ENCODE measurements at regions not wholly inside any gene's neighbourhood (a gene's known extent, or its start where the extent isn't known, plus 50 kb on each side); places are given as distances from the start of the nearest gene placed in this dataset.
A peak's percentile ranks its signal among the peaks of the same experiment; 100 is the strongest.
"Not testable (repeated sequence)": the region's sequence is repeated elsewhere in the genome, so short reads cannot be mapped to it uniquely, and the experiment has no call there.

DNA sequence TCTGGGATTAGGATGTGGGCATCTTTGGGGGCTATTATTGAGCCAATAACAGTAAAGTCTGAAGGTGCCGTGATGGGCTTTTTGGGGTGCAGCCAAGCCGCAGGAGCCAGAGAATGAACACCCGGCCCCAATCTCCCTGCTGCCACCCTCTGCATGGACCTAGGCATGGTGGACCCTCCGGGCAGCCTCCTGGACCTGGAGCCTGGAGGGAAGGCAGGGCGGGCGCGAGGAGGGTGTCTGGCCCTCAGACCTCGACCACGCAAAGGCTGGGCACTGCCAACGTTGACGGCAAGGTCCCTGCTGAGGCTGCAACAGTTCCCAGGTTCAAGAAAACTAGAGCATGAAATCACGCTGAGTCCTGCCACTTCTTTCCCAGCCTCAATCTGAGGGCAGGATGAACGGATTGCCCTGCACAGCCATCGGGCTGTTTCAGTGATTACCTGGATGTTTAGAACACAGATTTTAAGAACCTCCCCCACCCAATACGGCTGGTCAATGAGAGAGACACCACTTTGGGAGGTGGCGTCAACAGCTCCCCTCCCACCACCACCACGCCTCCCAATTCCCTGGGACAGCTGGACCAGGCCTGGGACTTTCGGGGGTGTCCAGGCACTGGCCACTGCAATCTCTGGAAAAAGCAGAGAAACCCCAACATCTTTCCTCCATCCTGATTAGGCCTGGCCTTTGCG is 147.4 kb downstream of the NPIPB11 start:
- DNase-seq (ENCODE audit: low read depth), result not testable (repeated sequence)

DNA sequence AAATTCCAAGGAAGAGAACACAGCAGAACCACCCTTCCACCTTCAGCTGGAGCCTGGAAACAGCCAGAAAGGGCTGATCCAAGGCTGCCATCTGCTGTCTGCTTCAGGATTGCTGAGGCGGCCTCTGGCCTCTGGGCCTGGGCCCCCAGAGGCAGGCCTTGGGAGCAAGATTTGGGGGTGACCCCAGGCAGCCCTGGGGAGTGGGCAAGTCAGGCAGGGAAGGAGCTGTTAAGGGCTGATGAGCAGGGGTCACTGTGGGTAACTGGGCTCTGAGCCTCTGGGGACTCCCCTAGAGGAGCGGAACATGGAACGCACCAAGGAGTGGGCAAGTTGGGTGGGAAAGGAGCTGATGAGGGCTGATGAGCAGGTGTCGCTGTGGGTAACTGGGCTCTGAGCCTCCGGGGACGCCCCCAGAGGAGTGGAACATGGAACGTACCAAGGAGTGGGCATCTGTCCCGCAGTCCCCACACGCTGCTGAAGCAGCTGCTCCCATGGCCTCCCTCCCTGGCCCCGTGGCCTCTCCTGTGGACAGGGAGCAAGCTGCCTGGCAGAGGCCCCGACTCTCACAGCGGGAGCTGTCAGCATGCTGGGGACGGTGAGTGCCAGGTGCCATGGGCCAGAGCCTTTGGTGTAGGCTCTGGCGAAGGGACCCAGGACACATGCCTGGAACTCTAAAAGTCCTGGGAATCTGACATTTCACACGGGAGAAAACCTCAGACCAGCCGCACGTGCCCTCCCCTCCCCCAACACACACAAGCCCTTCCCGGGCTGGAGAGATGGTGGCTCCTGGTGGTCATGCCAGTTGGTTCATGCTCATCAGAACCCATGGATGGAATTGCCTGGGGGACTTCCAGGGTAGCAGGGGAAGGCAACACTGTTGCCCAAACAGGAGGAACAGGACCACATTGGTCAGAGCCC is 148.8 kb downstream of the NPIPB11 start:
- DNase-seq (ENCODE audit: low read depth), result not testable (repeated sequence)

DNA sequence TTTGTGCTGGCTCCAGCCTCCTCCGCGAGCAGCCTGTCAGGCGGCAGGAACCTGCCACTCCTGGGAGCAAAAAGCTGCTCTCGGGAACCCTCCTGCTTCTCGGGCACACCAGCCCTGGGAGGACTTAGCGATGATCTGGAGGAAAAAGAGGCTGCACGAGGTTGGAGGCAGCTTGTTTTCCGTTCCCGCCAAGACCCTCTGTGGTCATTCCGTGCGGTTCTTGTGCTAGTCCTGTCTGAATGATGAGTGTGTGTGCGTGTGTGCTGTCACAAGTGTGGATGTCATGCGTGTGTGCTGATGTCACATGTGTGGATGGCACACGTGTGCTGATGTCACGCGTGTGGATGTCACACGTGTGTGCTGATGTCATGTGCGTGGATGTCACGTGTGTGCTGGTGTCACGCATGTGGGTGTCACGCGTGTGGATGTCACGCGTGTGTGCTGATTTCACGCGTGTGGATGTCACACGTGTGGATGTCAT is 150.0 kb downstream of the NPIPB11 start:
- no peak for DNase-seq (ENCODE audit: low read depth)

GRCh38 chr16:29255957-29256356 is 150.6 kb downstream of the NPIPB11 start:
- not testable (repeated sequence) for DNase-seq (ENCODE audit: low read depth)

DNA sequence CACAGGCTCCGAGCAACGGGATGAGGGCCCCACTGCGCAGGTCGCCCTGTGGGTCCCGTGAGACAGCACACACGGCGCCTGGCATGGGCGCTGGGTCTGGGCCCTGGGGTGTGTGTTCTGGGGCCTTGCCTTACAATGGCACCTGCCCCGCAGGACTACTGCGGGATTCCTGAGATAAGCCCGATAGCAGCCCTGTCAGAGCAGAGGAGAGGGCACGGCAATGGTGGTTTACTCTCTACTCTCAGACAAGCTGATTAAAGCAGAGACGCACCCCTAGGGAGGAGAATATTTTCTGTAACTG is 151.1 kb downstream of the NPIPB11 start:
- DNase-seq (ENCODE audit: low read depth), result not testable (repeated sequence)

DNA sequence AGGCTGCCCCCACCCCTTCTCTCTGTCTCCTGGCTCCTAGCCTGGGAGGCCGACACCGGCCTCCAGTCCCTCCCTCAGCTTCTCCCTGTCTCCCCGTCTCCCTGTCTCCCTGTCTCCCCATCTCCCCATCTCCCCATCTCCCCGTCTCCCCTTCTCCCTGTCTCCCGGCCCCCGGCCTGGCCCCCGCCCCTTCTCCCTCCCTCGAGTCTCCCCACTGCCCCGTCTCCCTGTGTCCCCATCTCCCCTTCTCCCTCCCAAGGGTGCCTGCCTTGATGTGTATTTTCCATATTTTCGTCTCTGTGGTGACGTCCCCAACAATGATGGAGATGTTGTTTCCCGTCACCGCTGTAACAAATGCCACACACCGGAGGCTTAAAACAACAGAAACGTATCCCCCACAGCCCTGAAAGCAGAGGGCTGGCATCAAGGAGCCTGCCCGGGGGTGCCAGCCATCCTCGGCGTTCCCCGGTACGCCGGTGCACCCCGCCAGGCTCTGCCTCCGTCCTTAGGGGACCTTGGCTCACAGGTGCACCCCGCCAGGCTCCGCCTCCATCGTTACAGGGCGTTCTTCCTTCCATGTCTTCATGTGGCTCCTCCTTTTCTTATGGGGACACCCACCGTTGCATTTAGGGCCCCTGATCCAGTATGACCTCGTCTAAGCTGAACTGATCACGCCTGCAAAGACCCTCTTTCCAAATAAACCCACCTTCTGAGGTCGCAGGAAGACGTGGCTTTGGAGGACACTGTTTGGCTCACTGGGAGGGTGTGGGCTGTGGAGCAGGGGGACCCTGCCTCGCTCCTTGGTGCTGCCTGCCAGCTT is 151.6 kb downstream of the NPIPB11 start:
- no peak for DNase-seq (ENCODE audit: low read depth)

DNA sequence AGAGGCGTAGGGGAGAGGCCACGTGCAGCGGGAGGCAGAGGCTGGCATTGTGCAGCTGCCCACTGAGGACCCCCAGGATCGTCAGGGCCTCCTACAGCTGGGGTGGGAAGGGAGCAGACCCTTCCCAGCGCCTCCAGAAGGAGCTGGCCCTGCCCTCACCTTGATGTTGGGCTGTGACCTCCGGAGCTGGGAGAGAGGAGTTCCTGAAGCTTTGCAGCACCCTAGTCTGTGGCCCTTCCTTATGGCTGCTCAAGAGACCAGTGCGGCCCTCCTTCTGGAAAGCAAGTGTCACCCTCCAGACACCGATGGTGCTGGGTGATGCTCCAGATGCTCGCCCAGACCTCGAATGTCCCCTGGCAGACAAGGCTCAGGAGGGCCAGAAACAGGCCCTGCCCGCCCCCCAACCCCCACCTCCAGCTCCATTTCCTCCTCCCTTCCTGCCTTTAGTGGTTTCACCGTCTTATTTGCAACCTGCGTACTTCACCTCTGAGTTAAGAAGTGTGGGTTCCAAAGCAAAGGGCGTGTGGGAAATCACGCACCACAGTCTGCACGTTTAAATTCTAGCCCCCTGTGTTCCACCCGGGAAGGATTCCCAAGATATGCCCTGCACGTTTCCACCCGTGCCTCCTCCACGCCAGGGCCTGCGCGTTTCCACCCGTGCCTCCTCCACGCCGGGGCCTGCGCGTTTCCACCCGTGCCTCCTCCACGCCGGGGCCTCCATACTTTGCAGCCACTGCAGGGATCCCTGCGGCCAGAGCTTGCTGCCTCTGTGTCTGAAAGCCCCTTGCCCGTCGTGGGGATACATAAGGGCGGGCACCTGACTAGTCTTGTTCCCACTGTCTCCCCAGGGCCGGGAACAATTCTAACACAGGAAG is 152.6 kb downstream of the NPIPB11 start:
- not testable (repeated sequence) for DNase-seq (ENCODE audit: low read depth)

DNA sequence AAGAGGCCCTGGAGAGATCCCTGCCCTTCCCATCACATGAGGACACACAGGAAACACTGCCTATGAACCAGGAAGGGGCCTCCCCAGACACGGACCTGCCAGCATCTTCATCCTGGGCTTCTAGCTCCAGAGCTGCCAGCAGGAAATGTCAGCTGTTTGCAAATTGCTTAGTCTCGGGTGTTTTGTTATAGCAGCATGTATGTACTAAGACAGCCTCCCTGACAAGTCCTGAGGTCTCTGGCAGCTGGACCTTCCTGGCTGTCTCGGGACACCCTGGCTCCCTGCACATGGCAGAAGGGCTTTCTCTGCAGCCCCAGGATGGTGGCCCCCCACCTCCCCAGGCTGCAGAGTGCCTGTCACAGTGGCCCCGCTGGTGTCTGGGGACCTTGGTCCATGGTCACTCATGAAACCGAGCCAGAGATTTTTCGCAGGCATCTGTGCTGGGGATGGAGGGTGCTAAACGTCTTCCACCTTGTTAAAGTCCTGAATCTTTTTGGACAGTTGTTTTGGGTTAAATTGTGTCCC is 153.4 kb downstream of the NPIPB11 start:
- not testable (repeated sequence) for DNase-seq (ENCODE audit: low read depth)

GRCh38 chr16:29252311-29252710 is 154.2 kb downstream of the NPIPB11 start:
- DNase-seq (ENCODE audit: low read depth), result not testable (repeated sequence)

DNA sequence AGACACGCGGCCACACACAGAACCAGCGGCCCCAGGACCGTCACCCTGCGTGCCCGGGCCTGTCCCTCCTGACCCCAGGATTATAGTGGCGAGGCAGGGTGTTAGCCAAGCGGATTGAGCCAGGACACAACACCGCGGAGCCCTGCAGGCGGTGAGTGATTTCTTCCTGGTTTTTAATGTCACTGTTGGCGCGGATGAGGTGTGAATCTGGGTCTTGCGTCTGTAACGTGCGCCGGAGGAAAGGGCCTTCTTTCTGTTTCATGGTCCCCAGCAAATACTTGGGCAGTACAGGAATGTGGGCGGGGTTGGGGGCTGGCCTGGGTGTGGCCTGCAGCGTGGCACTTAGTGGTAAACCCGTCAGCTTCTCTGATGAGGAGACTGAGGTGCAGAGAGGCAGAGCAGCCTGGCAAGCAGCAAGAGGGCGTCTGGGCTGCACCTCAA is 154.9 kb downstream of the NPIPB11 start:
- DNase-seq (ENCODE audit: low read depth), result not testable (repeated sequence)

- not testable (repeated sequence) for DNase-seq (ENCODE audit: low read depth)
Observed at GRCh38 chr16:29250923-29251434, 155.5 kb downstream of the NPIPB11 start.

- not testable (repeated sequence) for DNase-seq (ENCODE audit: low read depth)
Observed at GRCh38 chr16:29250469-29250868, 156.0 kb downstream of the NPIPB11 start.

GRCh38 chr16:29248940-29249318 is 157.6 kb downstream of the NPIPB11 start:
- DNase-seq (ENCODE audit: low read depth), result not testable (repeated sequence)

DNA sequence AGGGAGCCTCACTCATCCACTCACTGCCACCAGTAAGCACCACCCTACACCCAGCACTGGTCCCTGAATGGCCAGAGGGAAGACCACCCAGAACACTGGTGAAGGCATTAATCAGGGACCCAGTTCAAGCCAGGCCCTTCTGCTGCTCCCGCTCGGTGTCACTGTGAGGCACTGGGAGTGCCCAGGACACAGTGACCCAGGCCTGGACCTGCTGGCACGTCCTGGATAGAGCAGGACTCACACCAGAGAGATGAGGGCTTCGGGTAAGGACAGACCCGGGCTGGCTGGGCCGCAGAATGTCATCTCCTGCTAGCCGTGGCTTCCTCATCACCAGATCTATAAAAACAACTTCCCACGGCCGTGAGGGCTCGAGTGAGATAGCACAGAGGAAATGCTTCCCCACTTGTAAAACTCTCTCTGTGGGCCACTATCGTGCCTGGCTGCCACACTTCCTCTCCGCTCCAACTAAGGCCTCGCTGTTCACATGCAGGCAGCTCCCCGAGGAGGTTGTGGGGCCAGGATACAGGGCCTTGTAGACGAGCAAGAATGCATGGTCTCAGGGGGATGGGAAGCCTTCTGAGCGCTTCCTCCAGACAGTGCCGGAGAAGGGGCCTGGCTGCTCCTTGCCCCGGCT is 158.1 kb downstream of the NPIPB11 start:
- peak; percentile 2 for DNase-seq (ENCODE audit: low read depth)

DNA sequence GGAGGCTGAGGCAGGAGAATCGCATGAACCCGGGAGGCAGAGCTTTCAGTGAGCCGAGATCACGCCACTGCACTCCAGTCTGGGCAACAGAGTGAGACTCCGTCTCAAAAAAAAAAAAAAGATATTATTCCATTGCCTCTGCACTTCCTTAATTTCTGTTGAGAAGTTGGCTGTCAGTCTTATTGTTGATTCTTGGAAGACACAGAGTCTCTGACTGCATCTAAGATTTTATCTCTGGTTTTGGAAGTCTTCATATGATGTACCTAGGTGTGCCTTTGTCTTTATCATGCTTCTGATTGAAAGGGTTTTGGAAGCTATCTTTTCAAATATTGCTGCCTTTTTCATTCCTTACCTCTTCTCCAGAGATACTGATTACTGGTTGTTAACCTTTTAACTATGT is 160.4 kb downstream of the NPIPB11 start:
- not testable (repeated sequence) for DNase-seq (ENCODE audit: low read depth)

- DNase-seq (ENCODE audit: low read depth), result no peak
Observed at GRCh38 chr16:29237971-29238370, 168.5 kb downstream of the NPIPB11 start.

DNA sequence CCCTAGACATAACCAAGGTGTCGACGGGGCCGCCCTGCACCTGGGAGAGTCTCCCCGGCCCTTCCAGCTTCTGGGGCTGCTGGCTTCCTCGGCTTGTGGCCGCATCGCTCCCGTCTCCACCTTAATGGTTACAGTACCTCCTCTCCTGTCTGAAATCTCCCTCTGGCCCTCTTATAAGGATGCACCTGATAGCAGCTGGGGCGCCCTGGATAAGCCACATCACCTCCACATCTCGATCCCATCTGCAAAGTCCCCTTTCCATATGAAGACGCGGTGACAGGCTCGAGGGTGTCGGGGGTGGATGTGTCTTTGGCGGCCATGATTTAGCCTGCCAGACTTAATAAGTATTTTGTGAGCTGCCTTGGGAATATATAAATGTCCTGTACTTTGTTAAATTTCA is 169.0 kb downstream of the NPIPB11 start:
- not testable (repeated sequence) for DNase-seq (ENCODE audit: low read depth)

DNA sequence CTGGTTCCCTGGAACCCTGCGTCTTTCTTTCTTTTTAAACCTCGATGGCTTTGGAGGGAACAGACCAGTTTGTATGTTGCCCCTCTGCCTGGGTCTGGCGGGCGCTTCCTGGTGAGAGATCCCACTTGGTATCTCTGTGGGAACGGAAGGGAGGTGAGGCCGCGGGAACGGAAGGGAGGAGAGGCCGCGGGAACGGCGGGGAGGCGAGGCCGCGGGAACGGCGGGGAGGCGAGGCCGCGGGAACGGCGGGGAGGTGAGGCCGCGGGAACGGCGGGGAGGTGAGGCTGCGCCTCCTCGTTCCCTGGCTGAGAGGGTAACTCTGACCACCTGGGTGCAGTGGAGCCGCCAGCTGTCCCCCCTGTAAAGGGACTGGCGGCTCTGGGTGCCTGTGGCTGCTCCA is 169.5 kb downstream of the NPIPB11 start:
- DNase-seq (ENCODE audit: low read depth), result not testable (repeated sequence)

DNA sequence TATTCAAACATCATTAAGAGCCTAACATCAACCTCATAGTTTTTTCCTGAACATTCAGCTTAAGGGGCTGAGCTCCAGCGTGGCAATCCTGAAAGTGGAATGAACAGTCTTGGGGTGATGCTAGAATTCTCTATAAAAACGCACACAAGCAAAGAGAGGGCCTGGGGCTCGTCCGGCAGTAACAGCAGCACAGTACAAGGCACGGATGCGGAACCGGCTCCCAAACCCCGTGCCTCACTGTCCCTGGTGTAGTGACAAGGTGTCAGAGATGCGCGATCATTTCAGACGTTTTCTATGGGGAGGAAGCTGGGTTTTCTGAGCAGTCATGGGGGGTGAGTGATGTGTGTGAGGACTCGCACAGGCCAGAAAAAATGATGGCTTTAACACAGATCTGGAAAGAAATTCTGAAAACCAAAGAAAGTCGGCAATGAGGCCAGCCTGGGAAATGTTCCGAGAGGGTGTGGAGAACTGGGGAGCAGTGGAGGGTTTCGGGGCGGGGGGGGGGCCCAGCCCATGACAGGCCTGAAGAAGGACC is 170.6 kb downstream of the NPIPB11 start:
- not testable (repeated sequence) for DNase-seq (ENCODE audit: low read depth)
